ENCODE measurements at regions not wholly inside any gene's neighbourhood (a gene's known extent, or its start where the extent isn't known, plus 50 kb on each side); places are given as distances from the start of the nearest gene placed in this dataset.

- no peak overlapping the region; the same call in 1 of the 2 replicates for H3K27ac Mint-ChIP-seq
- no peak for DNase-seq (ENCODE audit: low spot score)
- H3K36me3 ChIP-seq (ENCODE audit: insufficient read depth), result no peaks in the 10 kb centered on the region; the same call in 1 of the 2 replicates
- H3K27me3 ChIP-seq (ENCODE audit: insufficient read depth), result no peaks in the 10 kb centered on the region
- H3K4me1 ChIP-seq (ENCODE audit: insufficient read depth), result peaks cover 16% of the 10 kb centered on the region
- no peaks in the 10 kb centered on the region for H3K36me3 Mint-ChIP-seq (ENCODE audit: low read depth)
- no peak overlapping the region for H3K4me2 ChIP-seq
- no peaks in the 10 kb centered on the region for H3K79me2 ChIP-seq (replicated peaks; ENCODE audit: insufficient read depth)
- no peak overlapping the region for H3K27ac ChIP-seq (ENCODE audit: low read depth)
- H3K9me3 Mint-ChIP-seq, result no peaks in the 10 kb centered on the region
- no peak overlapping the region for H2AFZ ChIP-seq
- no peak overlapping the region for H3K4me3 Mint-ChIP-seq
- H3K27me3 Mint-ChIP-seq (ENCODE audit: insufficient read depth, low read depth, poor library complexity), result peaks cover 3% of the 10 kb centered on the region
- H4K20me1 ChIP-seq (replicated peaks; ENCODE audit: insufficient read depth), result no peaks in the 10 kb centered on the region
- H3F3A ChIP-seq (replicated peaks; ENCODE audit: low read depth), result no peaks in the 10 kb centered on the region
- H3K9me2 ChIP-seq (ENCODE audit: insufficient read depth), result 0 out of 2 replicates have a peak, but pooled peaks cover 7% of the 10 kb centered on the region
- TF ChIP-seq POLR2AphosphoS5 (IDR thresholded peaks at IDR 0.05; ENCODE audit: low read depth), result no peak
- TF ChIP-seq, protein P1, sequence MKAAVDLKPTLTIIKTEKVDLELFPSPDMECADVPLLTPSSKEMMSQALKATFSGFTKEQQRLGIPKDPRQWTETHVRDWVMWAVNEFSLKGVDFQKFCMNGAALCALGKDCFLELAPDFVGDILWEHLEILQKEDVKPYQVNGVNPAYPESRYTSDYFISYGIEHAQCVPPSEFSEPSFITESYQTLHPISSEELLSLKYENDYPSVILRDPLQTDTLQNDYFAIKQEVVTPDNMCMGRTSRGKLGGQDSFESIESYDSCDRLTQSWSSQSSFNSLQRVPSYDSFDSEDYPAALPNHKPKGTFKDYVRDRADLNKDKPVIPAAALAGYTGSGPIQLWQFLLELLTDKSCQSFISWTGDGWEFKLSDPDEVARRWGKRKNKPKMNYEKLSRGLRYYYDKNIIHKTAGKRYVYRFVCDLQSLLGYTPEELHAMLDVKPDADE (IDR thresholded peaks at IDR 0.05), result no peak
- no peak for TF ChIP-seq EZH2 (IDR thresholded peaks at IDR 0.05; ENCODE audit: low read depth, unreplicated experiment)
- TF ChIP-seq CREB1 (CRISPR knock-in tag; IDR thresholded peaks at IDR 0.05; ENCODE audit: low read depth), result no peak
- no peak for TF ChIP-seq STAT1 (IDR thresholded peaks at IDR 0.05; ENCODE audit: unreplicated experiment)
- TF ChIP-seq ZNF331 (CRISPR knock-in tag; IDR thresholded peaks at IDR 0.05; ENCODE audit: low read depth), result no peak
- TF ChIP-seq, protein P2, sequence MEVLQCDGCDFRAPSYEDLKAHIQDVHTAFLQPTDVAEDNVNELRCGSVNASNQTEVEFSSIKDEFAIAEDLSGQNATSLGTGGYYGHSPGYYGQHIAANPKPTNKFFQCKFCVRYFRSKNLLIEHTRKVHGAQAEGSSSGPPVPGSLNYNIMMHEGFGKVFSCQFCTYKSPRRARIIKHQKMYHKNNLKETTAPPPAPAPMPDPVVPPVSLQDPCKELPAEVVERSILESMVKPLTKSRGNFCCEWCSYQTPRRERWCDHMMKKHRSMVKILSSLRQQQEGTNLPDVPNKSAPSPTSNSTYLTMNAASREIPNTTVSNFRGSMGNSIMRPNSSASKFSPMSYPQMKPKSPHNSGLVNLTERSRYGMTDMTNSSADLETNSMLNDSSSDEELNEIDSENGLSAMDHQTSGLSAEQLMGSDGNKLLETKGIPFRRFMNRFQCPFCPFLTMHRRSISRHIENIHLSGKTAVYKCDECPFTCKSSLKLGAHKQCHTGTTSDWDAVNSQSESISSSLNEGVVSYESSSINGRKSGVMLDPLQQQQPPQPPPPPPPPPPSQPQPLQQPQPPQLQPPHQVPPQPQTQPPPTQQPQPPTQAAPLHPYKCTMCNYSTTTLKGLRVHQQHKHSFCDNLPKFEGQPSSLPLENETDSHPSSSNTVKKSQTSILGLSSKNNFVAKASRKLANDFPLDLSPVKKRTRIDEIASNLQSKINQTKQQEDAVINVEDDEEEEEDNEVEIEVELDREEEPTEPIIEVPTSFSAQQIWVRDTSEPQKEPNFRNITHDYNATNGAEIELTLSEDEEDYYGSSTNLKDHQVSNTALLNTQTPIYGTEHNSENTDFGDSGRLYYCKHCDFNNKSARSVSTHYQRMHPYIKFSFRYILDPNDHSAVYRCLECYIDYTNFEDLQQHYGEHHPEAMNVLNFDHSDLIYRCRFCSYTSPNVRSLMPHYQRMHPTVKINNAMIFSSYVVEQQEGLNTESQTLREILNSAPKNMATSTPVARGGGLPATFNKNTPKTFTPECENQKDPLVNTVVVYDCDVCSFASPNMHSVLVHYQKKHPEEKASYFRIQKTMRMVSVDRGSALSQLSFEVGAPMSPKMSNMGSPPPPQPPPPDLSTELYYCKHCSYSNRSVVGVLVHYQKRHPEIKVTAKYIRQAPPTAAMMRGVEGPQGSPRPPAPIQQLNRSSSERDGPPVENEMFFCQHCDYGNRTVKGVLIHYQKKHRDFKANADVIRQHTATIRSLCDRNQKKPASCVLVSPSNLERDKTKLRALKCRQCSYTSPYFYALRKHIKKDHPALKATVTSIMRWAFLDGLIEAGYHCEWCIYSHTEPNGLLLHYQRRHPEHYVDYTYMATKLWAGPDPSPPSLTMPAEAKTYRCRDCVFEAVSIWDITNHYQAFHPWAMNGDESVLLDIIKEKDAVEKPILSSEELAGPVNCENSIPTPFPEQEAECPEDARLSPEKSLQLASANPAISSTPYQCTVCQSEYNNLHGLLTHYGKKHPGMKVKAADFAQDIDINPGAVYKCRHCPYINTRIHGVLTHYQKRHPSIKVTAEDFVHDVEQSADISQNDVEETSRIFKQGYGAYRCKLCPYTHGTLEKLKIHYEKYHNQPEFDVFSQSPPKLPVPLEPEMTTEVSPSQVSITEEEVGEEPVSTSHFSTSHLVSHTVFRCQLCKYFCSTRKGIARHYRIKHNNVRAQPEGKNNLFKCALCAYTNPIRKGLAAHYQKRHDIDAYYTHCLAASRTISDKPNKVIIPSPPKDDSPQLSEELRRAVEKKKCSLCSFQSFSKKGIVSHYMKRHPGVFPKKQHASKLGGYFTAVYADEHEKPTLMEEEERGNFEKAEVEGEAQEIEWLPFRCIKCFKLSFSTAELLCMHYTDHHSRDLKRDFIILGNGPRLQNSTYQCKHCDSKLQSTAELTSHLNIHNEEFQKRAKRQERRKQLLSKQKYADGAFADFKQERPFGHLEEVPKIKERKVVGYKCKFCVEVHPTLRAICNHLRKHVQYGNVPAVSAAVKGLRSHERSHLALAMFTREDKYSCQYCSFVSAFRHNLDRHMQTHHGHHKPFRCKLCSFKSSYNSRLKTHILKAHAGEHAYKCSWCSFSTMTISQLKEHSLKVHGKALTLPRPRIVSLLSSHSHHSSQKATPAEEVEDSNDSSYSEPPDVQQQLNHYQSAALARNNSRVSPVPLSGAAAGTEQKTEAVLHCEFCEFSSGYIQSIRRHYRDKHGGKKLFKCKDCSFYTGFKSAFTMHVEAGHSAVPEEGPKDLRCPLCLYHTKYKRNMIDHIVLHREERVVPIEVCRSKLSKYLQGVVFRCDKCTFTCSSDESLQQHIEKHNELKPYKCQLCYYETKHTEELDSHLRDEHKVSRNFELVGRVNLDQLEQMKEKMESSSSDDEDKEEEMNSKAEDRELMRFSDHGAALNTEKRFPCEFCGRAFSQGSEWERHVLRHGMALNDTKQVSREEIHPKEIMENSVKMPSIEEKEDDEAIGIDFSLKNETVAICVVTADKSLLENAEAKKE (CRISPR knock-in tag; IDR thresholded peaks at IDR 0.05), result no peak
- H3K4me3 ChIP-seq, result no peak overlapping the region
- H3K4me1 Mint-ChIP-seq, result peaks cover 11% of the 10 kb centered on the region
- ATAC-seq, result no peak
These were observed 262.5 kb downstream of the RHOU start for GRCh38 chr1:228997721-228998144.

Data from GM23338 (cell line).